OCI-LY1 (cell line): ENCODE measurements at regions not wholly inside any gene's neighbourhood (a gene's known extent, or its start where the extent isn't known, plus 50 kb on each side); places are given as distances from the start of the nearest gene placed in this dataset.
"Not testable (repeated sequence)": the region's sequence is repeated elsewhere in the genome, so short reads cannot be mapped to it uniquely, and the experiment has no call there.

ENCODE experiments used
- H2AFZ ChIP-seq: fragments of 200-600 bp; sonication (generic), shearing (Covaris generic); 2 replicates; pipeline ENCODE4 v1.6.0; 2014; ENCODE audit warnings: antibody characterized with exemption, mild to moderate bottlenecking, low read length
- H3F3A ChIP-seq: fragments of 200-600 bp; sonication (generic), shearing (Covaris generic); 2 replicates; pipeline ENCODE4 v1.6.0; 2014; ENCODE audit warnings: mild to moderate bottlenecking, antibody characterized with exemption, low read length, moderate library complexity; ENCODE audit not compliant: insufficient read depth
- H3K27ac ChIP-seq: fragments of 200-600 bp; sonication (generic); 2 replicates; pipeline ENCODE4 v1.5.1; 2014; ENCODE audit warnings: low read length, mixed run types, mild to moderate bottlenecking, low read depth; ENCODE audit not compliant: poor library complexity, severe bottlenecking
- H3K27me3 ChIP-seq: fragments of 200-600 bp; sonication (generic); 2 replicates; pipeline ENCODE4 v1.6.0; 2014; ENCODE audit warnings: antibody characterized with exemption, mild to moderate bottlenecking, low read length, moderate library complexity; ENCODE audit not compliant: insufficient read depth
- H3K36me3 ChIP-seq: fragments of 200-600 bp; sonication (generic); 2 replicates; pipeline ENCODE4 v1.6.1; 2014; ENCODE audit warnings: mild to moderate bottlenecking, antibody characterized with exemption, low read length, moderate library complexity, mixed read lengths; ENCODE audit not compliant: insufficient read depth
- H3K4me1 ChIP-seq: fragments of 200-600 bp; sonication (generic); 2 replicates; pipeline ENCODE4 v1.5.1; 2014; ENCODE audit warnings: mild to moderate bottlenecking, low read length, moderate library complexity; ENCODE audit not compliant: insufficient read depth, severe bottlenecking
- H3K4me2 ChIP-seq: fragments of 200-600 bp; sonication (generic), shearing (Covaris generic); 2 replicates; pipeline ENCODE4 v1.6.1; 2014; ENCODE audit warnings: low read length
- H3K4me3 ChIP-seq: fragments of 200-600 bp; sonication (generic); 2 replicates; pipeline ENCODE4 v1.5.1; 2014; ENCODE audit warnings: low read length, low read depth, mild to moderate bottlenecking, mixed read lengths; ENCODE audit not compliant: poor library complexity, severe bottlenecking
- H3K79me2 ChIP-seq: fragments of 200-600 bp; shearing (Covaris generic); 2 replicates; pipeline ENCODE4 v1.6.1; 2016; ENCODE audit warnings: mixed run types, low read length, mixed read lengths; ENCODE audit not compliant: insufficient read depth
- H3K9ac ChIP-seq: fragments of 200-600 bp; sonication (generic), shearing (Covaris generic); 2 replicates; pipeline ENCODE4 v1.6.1; 2014; ENCODE audit warnings: mild to moderate bottlenecking, low read length, mixed read lengths
- H3K9me2 ChIP-seq: fragments of 200-600 bp; sonication (generic), shearing (Covaris generic); 2 replicates; pipeline ENCODE4 v1.6.1; 2014; ENCODE audit warnings: low read depth, mild to moderate bottlenecking, low read length, mixed read lengths
- H3K9me3 ChIP-seq: fragments of 200-600 bp; shearing (Covaris generic); 2 replicates; pipeline ENCODE4 v1.6.1; 2014; ENCODE audit warnings: low read length, mixed read lengths
- H4K20me1 ChIP-seq: fragments of 200-600 bp; sonication (generic), shearing (Covaris generic); 2 replicates; pipeline ENCODE4 v1.6.0; 2016; ENCODE audit warnings: mild to moderate bottlenecking, low read length; ENCODE audit not compliant: insufficient read depth
- CTCF ChIP-seq: fragments of 200-600 bp; sonication (generic), shearing (Covaris generic); IDR thresholded peaks from 2 replicates; pipeline ENCODE4 v1.5.1; 2017; ENCODE audit warnings: mild to moderate bottlenecking, antibody characterized with exemption, low read length, moderate library complexity, mixed read lengths
- EZH2 ChIP-seq: fragments of 200-600 bp; sonication (generic), shearing (Covaris generic); IDR thresholded peaks from 2 replicates; pipeline ENCODE4 v1.8.0; 2017; ENCODE audit warnings: borderline replicate concordance, mixed run types, mild to moderate bottlenecking, antibody characterized with exemption, low read length, moderate library complexity, mixed read lengths

GRCh38 chr1:177869586-177869985, 100.3 kb downstream of the SEC16B start:
- no peaks in the 10 kb centered on the region for H3K9me2 ChIP-seq
- no peak overlapping the region for H3K4me3 ChIP-seq
- H3K27me3 ChIP-seq, result no peaks in the 10 kb centered on the region
- H3K36me3 ChIP-seq, result no peaks in the 10 kb centered on the region
- no peaks in the 10 kb centered on the region for H3F3A ChIP-seq
- no peak overlapping the region for H3K9ac ChIP-seq
- H2AFZ ChIP-seq, result no peak overlapping the region
- H3K27ac ChIP-seq, result no peak overlapping the region
- no peaks in the 10 kb centered on the region for H3K79me2 ChIP-seq
- H3K4me2 ChIP-seq, result no peak overlapping the region
- H3K4me1 ChIP-seq, result no peaks in the 10 kb centered on the region
- TF ChIP-seq CTCF (no peak), EZH2 (no peak)
- H4K20me1 ChIP-seq, result no peaks in the 10 kb centered on the region
- no peaks in the 10 kb centered on the region for H3K9me3 ChIP-seq

- H2AFZ ChIP-seq, H3F3A ChIP-seq, H3K4me2 ChIP-seq, H3K36me3 ChIP-seq, H4K20me1 ChIP-seq, H3K4me3 ChIP-seq, H3K27ac ChIP-seq, H3K79me2 ChIP-seq, H3K4me1 ChIP-seq, H3K9ac ChIP-seq, H3K27me3 ChIP-seq, H3K9me3 ChIP-seq, H3K9me2 ChIP-seq: not testable (repeated sequence)
Observed at GRCh38 chr1:177869011-177869410, 100.8 kb downstream of the SEC16B start.

GRCh38 chr1:177865807-177866206, 104.1 kb downstream of the SEC16B start:
- no peaks in the 10 kb centered on the region for H3K9me3 ChIP-seq
- no peaks in the 10 kb centered on the region for H3F3A ChIP-seq
- H3K9me2 ChIP-seq, result no peaks in the 10 kb centered on the region
- H3K9ac ChIP-seq, result no peak overlapping the region
- H3K4me2 ChIP-seq, result no peak overlapping the region
- no peak for TF ChIP-seq EZH2
- no peaks in the 10 kb centered on the region for H3K27me3 ChIP-seq
- no peak overlapping the region for H3K4me3 ChIP-seq
- no peak overlapping the region for H2AFZ ChIP-seq
- H3K27ac ChIP-seq, result no peak overlapping the region
- H3K36me3 ChIP-seq, result no peaks in the 10 kb centered on the region
- H3K4me1 ChIP-seq, result no peaks in the 10 kb centered on the region
- H3K79me2 ChIP-seq, result no peaks in the 10 kb centered on the region
- no peaks in the 10 kb centered on the region for H4K20me1 ChIP-seq

GRCh38 chr1:177864538-177865305, 105.1 kb downstream of the SEC16B start:
- H3K27ac ChIP-seq, result no peak overlapping the region
- TF ChIP-seq EZH2 (no peak), CTCF (no peak)
- H3K4me2 ChIP-seq, result no peak overlapping the region
- H3K79me2 ChIP-seq, result no peaks in the 10 kb centered on the region
- H3K27me3 ChIP-seq, result no peaks in the 10 kb centered on the region
- no peaks in the 10 kb centered on the region for H3F3A ChIP-seq
- H3K9me3 ChIP-seq, result no peaks in the 10 kb centered on the region
- no peak overlapping the region for H3K9ac ChIP-seq
- H3K9me2 ChIP-seq, result no peaks in the 10 kb centered on the region
- H4K20me1 ChIP-seq, result no peaks in the 10 kb centered on the region
- H3K4me1 ChIP-seq, result no peaks in the 10 kb centered on the region
- no peaks in the 10 kb centered on the region for H3K36me3 ChIP-seq
- no peak overlapping the region for H3K4me3 ChIP-seq
- H2AFZ ChIP-seq, result no peak overlapping the region
